ENCODE measurements at regions not wholly inside any gene's neighbourhood (a gene's known extent, or its start where the extent isn't known, plus 50 kb on each side); places are given as distances from the start of the nearest gene placed in this dataset.
"Not testable (repeated sequence)": the region's sequence is repeated elsewhere in the genome, so short reads cannot be mapped to it uniquely, and the experiment has no call there.

DNA sequence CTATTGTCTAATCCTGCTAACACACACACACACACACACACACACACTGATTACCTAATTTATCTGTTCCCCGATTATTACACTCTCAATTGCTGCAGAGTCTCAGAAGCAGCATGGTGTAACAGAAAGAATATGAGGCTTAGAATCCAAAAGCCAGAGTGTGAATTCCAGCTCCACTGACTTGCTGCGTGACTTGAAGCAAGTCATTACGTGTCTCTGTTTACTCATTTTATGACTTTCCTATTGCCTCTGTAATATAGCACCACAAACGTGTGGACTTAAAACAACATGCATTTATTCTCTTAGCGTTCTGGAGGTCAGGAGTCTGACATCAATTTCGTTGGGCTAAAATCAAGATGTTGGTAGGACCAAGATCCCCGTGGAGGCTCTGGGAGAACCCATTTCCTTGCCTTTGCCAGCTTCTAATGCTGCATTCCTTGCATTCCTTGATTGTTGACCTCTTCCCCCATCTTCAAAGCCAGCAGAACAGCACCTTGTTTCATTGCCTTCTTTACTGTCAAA, 55.9 kb upstream of the ATP5PO start:
- DNase-seq = no peak

DNA sequence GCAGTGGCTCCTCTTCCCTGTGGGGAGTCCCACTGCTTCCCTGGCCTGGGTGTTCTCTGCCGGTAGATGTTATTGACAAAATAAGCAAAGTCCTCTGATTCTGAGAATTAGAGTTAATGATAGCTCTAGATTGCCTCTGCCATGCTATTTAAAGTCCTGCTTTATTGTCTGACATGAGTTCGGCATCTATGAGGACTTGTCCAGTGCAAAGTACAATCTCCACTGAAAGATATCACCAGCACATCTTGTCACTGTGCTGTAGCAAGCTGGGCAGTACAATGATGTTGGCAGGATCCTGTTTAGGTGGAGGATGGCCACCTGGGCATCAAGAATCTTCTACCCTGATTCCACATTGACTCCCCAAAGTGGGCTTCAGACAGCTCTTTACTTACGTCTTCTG, 54.0 kb upstream of the ATP5PO start:
- DNase-seq = no peak

DNA sequence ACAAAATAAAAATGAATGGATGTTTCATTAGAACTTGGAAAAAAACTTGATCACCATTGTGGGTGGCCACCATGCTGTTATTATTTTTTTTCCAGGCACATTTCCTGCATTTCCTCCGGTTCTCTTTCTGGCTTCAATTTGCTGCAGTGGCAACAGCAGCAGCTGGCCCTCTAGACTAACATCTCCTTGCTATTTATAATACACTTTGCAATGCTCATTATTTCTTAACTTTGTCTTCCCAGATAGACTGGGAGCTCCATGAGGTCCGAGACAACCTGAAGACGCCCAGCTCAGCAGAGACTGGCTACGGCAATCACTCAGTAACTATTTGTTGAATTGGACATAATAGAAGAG, 53.4 kb upstream of the ATP5PO start:
- no peak for DNase-seq

DNA sequence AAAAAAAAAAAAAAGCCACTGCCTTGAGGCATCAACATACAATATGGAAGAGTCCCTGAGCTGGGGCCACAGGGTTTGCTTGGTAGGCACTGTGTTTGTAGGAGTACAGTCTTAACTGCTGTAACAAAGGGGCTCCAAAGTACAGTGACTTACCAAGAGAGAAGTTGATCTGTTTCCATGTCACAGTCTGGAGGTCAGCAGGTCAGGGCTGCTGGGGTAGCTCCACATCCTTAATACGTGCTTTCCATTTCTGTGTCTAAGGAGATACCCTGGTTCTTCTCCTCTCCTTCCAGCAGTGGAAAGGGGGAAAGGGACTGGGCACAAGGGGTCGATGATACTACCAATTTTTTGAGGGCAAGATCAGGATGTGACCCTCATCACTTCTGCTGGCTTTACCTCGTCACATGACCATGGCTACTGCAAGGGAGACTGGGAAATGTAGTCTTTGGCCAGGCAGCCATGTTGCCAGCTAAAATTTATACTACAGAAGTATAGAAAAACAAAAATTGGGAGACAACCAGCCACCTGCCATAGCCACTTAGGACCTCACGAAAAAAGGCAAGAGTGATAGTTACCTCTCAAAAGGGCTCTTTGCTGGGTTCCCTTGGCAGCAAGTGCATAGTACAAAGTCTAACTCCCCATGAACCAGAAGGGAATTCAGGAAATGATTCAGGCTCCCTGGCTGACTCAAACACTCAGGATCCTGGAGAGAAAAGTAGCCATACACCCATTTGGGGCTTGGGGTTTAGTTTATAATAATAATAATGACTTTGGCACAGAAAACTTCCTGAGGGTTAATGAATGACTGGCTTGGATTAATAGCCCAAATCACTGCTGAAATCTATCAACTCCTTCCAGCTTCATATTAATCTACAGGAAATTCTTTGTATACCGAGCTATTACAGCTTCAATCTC, 52.7 kb upstream of the ATP5PO start:
- peak; percentile 5 for DNase-seq

DNA sequence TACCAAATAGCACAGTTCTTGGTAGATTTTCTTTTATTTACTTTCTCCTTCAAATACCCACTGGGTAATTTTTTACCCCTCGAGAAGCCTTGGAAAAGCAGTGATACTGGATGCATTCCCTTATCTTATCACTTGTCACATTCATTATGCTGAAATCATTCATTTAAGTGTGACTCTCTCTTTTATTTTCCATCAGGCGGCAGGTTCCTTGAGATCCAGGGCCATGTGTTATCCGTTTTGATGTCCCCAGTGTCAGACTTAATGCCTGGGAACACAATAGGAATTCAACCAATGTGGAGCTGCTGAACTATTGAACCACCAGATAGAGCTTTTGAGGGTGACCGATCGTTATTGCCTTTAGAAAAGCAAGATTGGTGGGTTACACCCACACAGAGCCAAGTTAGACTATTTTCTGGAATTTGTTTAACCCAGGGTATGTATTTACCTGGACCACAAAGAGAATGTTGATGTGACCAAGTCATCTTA, 51.5 kb upstream of the ATP5PO start:
- DNase-seq = no peak

DNA sequence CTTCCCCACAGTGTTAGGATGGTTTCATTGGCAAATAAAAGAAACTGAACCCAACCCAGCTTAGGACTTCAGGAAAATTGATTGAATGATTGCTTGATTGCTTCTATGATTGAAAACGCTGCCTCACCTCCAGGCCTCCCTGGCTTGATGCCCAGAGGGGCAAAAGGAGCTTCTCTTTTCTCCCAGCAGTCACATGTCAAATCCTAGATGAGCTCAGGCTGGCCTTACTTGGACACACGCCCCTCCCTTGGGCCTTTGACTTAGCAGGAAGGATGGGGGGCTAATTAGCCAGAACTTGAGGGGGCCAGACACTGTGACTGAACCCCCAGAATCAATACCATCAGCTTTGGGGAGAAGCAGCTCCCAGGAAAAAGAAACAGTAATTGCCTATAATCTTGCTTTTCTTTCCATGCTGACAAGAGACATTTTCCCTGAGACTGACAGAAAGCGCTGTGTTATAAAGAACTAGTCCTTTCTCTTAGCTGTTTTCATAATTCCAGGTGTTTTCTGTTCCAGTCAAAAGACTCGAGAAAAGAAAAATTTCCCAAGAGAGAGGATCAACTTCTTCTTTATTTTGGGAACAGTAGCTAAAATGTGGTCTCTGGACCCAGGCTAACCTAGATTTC, 50.8 kb upstream of the ATP5PO start:
- DNase-seq = no peak

DNA sequence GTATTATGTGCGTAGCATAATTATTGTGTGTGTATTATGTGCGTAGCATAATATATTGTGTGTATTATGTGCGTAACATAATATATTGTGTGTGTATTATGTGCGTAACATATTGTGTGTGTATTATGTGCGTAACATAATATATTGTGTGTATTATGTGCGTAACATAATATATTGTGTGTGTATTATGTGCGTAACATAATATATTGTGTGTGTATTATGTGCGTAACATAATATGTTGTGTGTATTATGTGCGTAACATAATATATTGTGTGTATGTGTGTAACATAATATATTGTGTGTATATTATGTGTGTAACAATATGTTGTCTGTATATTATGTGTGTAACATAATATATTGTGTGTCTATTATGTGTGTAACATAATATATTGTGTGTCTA, 50.1 kb upstream of the ATP5PO start:
- DNase-seq = not testable (repeated sequence)
